OCI-LY7 (cell line): ENCODE measurements at regions not wholly inside any gene's neighbourhood (a gene's known extent, or its start where the extent isn't known, plus 50 kb on each side); places are given as distances from the start of the nearest gene placed in this dataset.

ENCODE experiments used
- BruUV-seq: library from RNA; stranded (reverse); fragments of 400-500 nt; replicated peaks from 2 replicates; lab custom pipeline; 2021; lab: Mats Ljungman, UMichigan
- CTCF ChIA-PET: fragments of 300-600 bp; sonication (Branson Sonifier 250); formaldehyde crosslinking; loops from one replicate; lab custom pipeline; 2022; ENCODE audit warnings: antibody characterized with exemption; ENCODE audit not compliant: unreplicated experiment; lab: Charles Lee
- POLR2A ChIA-PET: fragments of 300-600 bp; sonication (Branson Sonifier 250); formaldehyde crosslinking; loops from one replicate; lab custom pipeline; 2022; ENCODE audit warnings: antibody characterized with exemption; lab: Charles Lee
- DNase-seq: peaks from one replicate; pipeline ENCODE4 v3.0.0-alpha.2; 2015; ENCODE audit warnings: low spot score
- H2AFZ ChIP-seq: fragments of 200-600 bp; sonication (generic), shearing (Covaris generic); 2 replicates; pipeline ENCODE4 v1.6.1; 2014; ENCODE audit warnings: mild to moderate bottlenecking, antibody characterized with exemption, low read length, moderate library complexity
- H3K27ac ChIP-seq: fragments of 200-600 bp; sonication (generic); 2 replicates; pipeline ENCODE4 v1.5.1; 2014; ENCODE audit warnings: mixed run types, low read depth, mild to moderate bottlenecking, moderate library complexity, low read length, inconsistent platforms; ENCODE audit not compliant: poor library complexity, severe bottlenecking
- H3K36me3 ChIP-seq: fragments of 200-600 bp; sonication (generic); 2 replicates; pipeline ENCODE4 v1.6.1; 2014; ENCODE audit warnings: mild to moderate bottlenecking, antibody characterized with exemption, low read length, moderate library complexity, mixed read lengths; ENCODE audit not compliant: insufficient read depth
- H3K4me1 ChIP-seq: fragments of 200-600 bp; sonication (generic); 2 replicates; pipeline ENCODE4 v1.5.1; 2014; ENCODE audit warnings: mild to moderate bottlenecking, low read length; ENCODE audit not compliant: insufficient read depth, poor library complexity, severe bottlenecking
- H3K4me2 ChIP-seq: fragments of 200-600 bp; sonication (generic); 2 replicates; pipeline ENCODE4 v1.6.1; 2014; ENCODE audit warnings: mild to moderate bottlenecking, low read length
- H3K4me3 ChIP-seq: fragments of 200-600 bp; sonication (generic); 2 replicates; pipeline ENCODE4 v1.5.1; 2014; ENCODE audit warnings: mild to moderate bottlenecking, low read depth, low read length; ENCODE audit not compliant: poor library complexity, severe bottlenecking
- H3K79me2 ChIP-seq: fragments of 200-600 bp; sonication (generic); 2 replicates; pipeline ENCODE4 v1.6.1; 2016; ENCODE audit warnings: low read depth, mild to moderate bottlenecking, low read length, moderate library complexity, mixed read lengths; ENCODE audit not compliant: insufficient read depth
- H3K9me2 ChIP-seq: fragments of 200-600 bp; sonication (generic); 2 replicates; pipeline ENCODE4 v1.6.1; 2016; ENCODE audit warnings: mild to moderate bottlenecking, low read length, mixed read lengths; ENCODE audit not compliant: insufficient read depth
- H3K9me3 ChIP-seq: fragments of 200-600 bp; sonication (generic); 2 replicates; pipeline ENCODE4 v1.6.1; 2014; ENCODE audit warnings: mild to moderate bottlenecking, mixed run types, low read length, mixed read lengths
- H4K20me1 ChIP-seq: fragments of 200-600 bp; sonication (generic); 2 replicates; pipeline ENCODE4 v1.6.1; 2014; ENCODE audit warnings: mild to moderate bottlenecking, antibody characterized with exemption, low read length, moderate library complexity, mixed read lengths; ENCODE audit not compliant: insufficient read depth
- CTCF ChIP-seq: fragments of 200-600 bp; sonication (generic); conservative IDR thresholded peaks from 2 replicates; pipeline ENCODE4 v1.5.1; 2014; ENCODE audit warnings: mild to moderate bottlenecking, antibody characterized with exemption, low read length, moderate library complexity, mixed read lengths
- EZH2phosphoT487 ChIP-seq: fragments of 200-600 bp; sonication (generic); IDR thresholded peaks from 2 replicates; pipeline ENCODE4 v1.6.1; 2018; ENCODE audit warnings: low read depth, borderline replicate concordance, mild to moderate bottlenecking, mixed run types, antibody characterized with exemption, low read length, moderate library complexity, mixed read lengths
- intact Hi-C: fragments of 100-400 bp; cut with micrococcal nuclease; formaldehyde crosslinking; loops from one replicate; pipeline ENCODE4 v1.10.0; 2022; ENCODE audit not compliant: unreplicated experiment

GRCh38 chr11:23090659-23091058 lies 230.4 kb upstream of the CCDC179 start:
- ChIA-PET CTCF (no interaction called here), POLR2A (interaction anchor here (0.7 kb wide), 1 partner anchor 9 kb away, joined by 3 read pairs; no protein-coding TSS in a partner anchor)
- no peaks in the 10 kb centered on the region for H3K9me2 ChIP-seq
- intact Hi-C loops, result no loop called here
- no peak overlapping the region for H3K27ac ChIP-seq
- H3K4me2 ChIP-seq, result no peak overlapping the region
- no peaks in the 10 kb centered on the region for H3K79me2 ChIP-seq
- no peaks in the 10 kb centered on the region for H3K9me3 ChIP-seq
- H2AFZ ChIP-seq, result no peak overlapping the region
- no peaks in the 10 kb centered on the region for H3K4me1 ChIP-seq
- TF ChIP-seq EZH2phosphoT487, result no peak
- no peak for TF ChIP-seq CTCF
- H3K4me3 ChIP-seq, result no peak overlapping the region
- no peak for DNase-seq
- BruUV-seq, result no TSS peak
- no peaks in the 10 kb centered on the region for H4K20me1 ChIP-seq
- H3K36me3 ChIP-seq, result no peaks in the 10 kb centered on the region

GRCh38 chr11:23095650-23096189 lies 235.4 kb upstream of the CCDC179 start:
- Histone ChIP-seq H4K20me1 (no peaks in the 10 kb centered on the region), H3K9me2 (no peaks in the 10 kb centered on the region), H3K4me2 (no peak overlapping the region), H3K79me2 (no peaks in the 10 kb centered on the region), H3K36me3 (no peaks in the 10 kb centered on the region), H3K4me1 (no peaks in the 10 kb centered on the region), H2AFZ (no peak overlapping the region), H3K9me3 (no peaks in the 10 kb centered on the region), H3K4me3 (no peak overlapping the region), H3K27ac (no peak overlapping the region)
- intact Hi-C loops, result no loop called here
- no TSS peak for BruUV-seq
- TF ChIP-seq EZH2phosphoT487 (no peak), CTCF (no peak)
- POLR2A ChIA-PET, result no interaction called here
- DNase-seq, result no peak
- CTCF ChIA-PET, result no interaction called here

- no peak overlapping the region for H3K4me2 ChIP-seq
- ChIA-PET POLR2A (no interaction called here), CTCF (no interaction called here)
- TF ChIP-seq CTCF, result no peak
- no peak for TF ChIP-seq EZH2phosphoT487
- no peak overlapping the region for H2AFZ ChIP-seq
- H3K9me2 ChIP-seq, result no peaks in the 10 kb centered on the region
- H3K27ac ChIP-seq, result no peak overlapping the region
- no TSS peak for BruUV-seq
- no peaks in the 10 kb centered on the region for H3K9me3 ChIP-seq
- no peaks in the 10 kb centered on the region for H3K4me1 ChIP-seq
- no peak overlapping the region for H3K4me3 ChIP-seq
- intact Hi-C loops, result no loop called here
- no peaks in the 10 kb centered on the region for H3K36me3 ChIP-seq
- no peaks in the 10 kb centered on the region for H4K20me1 ChIP-seq
- no peak for DNase-seq
- no peaks in the 10 kb centered on the region for H3K79me2 ChIP-seq
Observed at GRCh38 chr11:23097891-23098290, 237.6 kb upstream of the CCDC179 start.
